Neuronal stem cell (in vitro differentiated cells): ENCODE measurements at regions not wholly inside any gene's neighbourhood (a gene's known extent, or its start where the extent isn't known, plus 50 kb on each side); places are given as distances from the start of the nearest gene placed in this dataset.

Source experiments
- DNase-seq: peaks from one replicate; pipeline ENCODE4 v3.0.0-alpha.2; 2013; ENCODE audit warnings: low spot score
- H2AFZ ChIP-seq: one replicate; pipeline ENCODE4 v1.6.1; 2013; ENCODE audit warnings: mild to moderate bottlenecking, low read length, inconsistent platforms
- H2AK5ac ChIP-seq: 2 replicates; pipeline ENCODE4 v1.6.1; 2013; ENCODE audit warnings: low read depth, mild to moderate bottlenecking, inconsistent platforms, low read length, moderate library complexity, mixed read lengths
- H2BK120ac ChIP-seq: 2 replicates; pipeline ENCODE4 v1.6.1; 2013; ENCODE audit warnings: low read depth, mild to moderate bottlenecking, inconsistent platforms, low read length, moderate library complexity, mixed read lengths
- H2BK12ac ChIP-seq: one replicate; pipeline ENCODE4 v1.6.1; 2013; ENCODE audit warnings: low read length, inconsistent platforms
- H2BK15ac ChIP-seq: 2 replicates; pipeline ENCODE4 v1.6.1; 2013; ENCODE audit warnings: mild to moderate bottlenecking, low read length, inconsistent platforms, mixed read lengths
- H2BK5ac ChIP-seq: one replicate; pipeline ENCODE4 v1.6.1; 2013; ENCODE audit warnings: inconsistent platforms, mild to moderate bottlenecking, low read length, moderate library complexity
- H3K14ac ChIP-seq: one replicate; pipeline ENCODE4 v1.6.1; 2013; ENCODE audit warnings: low read length, inconsistent platforms
- H3K18ac ChIP-seq: 2 replicates; pipeline ENCODE4 v1.6.1; 2013; ENCODE audit warnings: low read length, inconsistent platforms
- H3K23ac ChIP-seq: 2 replicates; pipeline ENCODE4 v1.6.1; 2013; ENCODE audit warnings: low read depth, mild to moderate bottlenecking, mixed read lengths, low read length, inconsistent platforms; ENCODE audit not compliant: poor library complexity
- H3K27ac ChIP-seq: replicated peaks from 3 replicates; pipeline ENCODE4 v1.5.1; 2013; ENCODE audit warnings: low read length, inconsistent platforms
- H3K27me3 ChIP-seq, 3 experiments: 2 replicates each; pipeline ENCODE4 v1.6.1; 2013; ENCODE audit warnings: low read length in 3 of 3, mild to moderate bottlenecking in 2 of 3, inconsistent platforms in 1 of 3, low read depth in 1 of 3, mixed read lengths in 1 of 3, moderate library complexity in 1 of 3; ENCODE audit not compliant: control insufficient read depth in 3 of 3, insufficient read depth in 3 of 3
- H3K36me3 ChIP-seq, 2 donors: replicated peaks in 1 of 2; 2 replicates each; pipeline ENCODE4 v1.6.1; 2013; ENCODE audit warnings: low read length in 2 of 2; ENCODE audit not compliant: control insufficient read depth in 2 of 2, insufficient read depth in 2 of 2
- H3K4ac ChIP-seq: 2 replicates; pipeline ENCODE4 v1.6.1; 2013; ENCODE audit warnings: inconsistent platforms, mild to moderate bottlenecking, low read length, moderate library complexity
- H3K4me1 ChIP-seq, 2 donors: 1 replicate in 1 of 2; 2 replicates in 1 of 2; pipeline ENCODE4 v1.6.1; 2013; ENCODE audit warnings: low read length in 2 of 2, low read depth in 1 of 2; ENCODE audit not compliant: control insufficient read depth in 2 of 2, insufficient read depth in 1 of 2
- H3K4me2 ChIP-seq: one replicate; pipeline ENCODE4 v1.6.1; 2013; ENCODE audit warnings: mild to moderate bottlenecking, low read length, inconsistent platforms; ENCODE audit not compliant: insufficient read depth, poor library complexity, severe bottlenecking
- H3K4me3 ChIP-seq, 2 donors: 2 replicates each; pipeline ENCODE4 v1.5.1; 2013; ENCODE audit warnings: low read length in 2 of 2, mild to moderate bottlenecking in 2 of 2, inconsistent platforms in 1 of 2, moderate library complexity in 1 of 2
- H3K79me1 ChIP-seq: one replicate; pipeline ENCODE4 v1.6.1; 2013; ENCODE audit warnings: low read depth, mild to moderate bottlenecking, inconsistent platforms, low read length, moderate library complexity
- H3K9ac ChIP-seq: one replicate; pipeline ENCODE4 v1.6.1; 2013; ENCODE audit warnings: mild to moderate bottlenecking, low read depth, low read length, inconsistent platforms; ENCODE audit not compliant: poor library complexity
- H3K9me3 ChIP-seq, 2 donors: replicated peaks in 1 of 2; 2 replicates each; pipeline versions ENCODE3 to v1.6.1; 2013; ENCODE audit warnings: low read length in 2 of 2, mild to moderate bottlenecking in 2 of 2, inconsistent platforms in 1 of 2, low read depth in 1 of 2, mixed read lengths in 1 of 2, moderate library complexity in 1 of 2; ENCODE audit not compliant: control insufficient read depth in 2 of 2, insufficient read depth in 1 of 2
- H4K8ac ChIP-seq: one replicate; pipeline ENCODE4 v1.6.1; 2013; ENCODE audit warnings: low read depth, mild to moderate bottlenecking, inconsistent platforms, low read length, moderate library complexity
- H4K91ac ChIP-seq: one replicate; pipeline ENCODE4 v1.6.1; 2013; ENCODE audit warnings: low read length, low read depth, mild to moderate bottlenecking, inconsistent platforms; ENCODE audit not compliant: poor library complexity
- WGBS, 2 donors: extraction: QIAGEN DNeasy Blood & Tissue Kit; methylation state at CpG; one replicate each; pipeline ENCODE4 v1.1.7; 2013; ENCODE audit warnings: missing lambda C conversion rate in 2 of 2, mixed read lengths in 1 of 2; ENCODE audit not compliant: insufficient read length in 2 of 2, insufficient replicate concordance in 1 of 2; ENCODE audit errors: extremely low coverage in 2 of 2; 5-methylcytosine and 5-hydroxymethylcytosine counted together

GRCh38 chr12:98045395-98045794, 470.0 kb upstream of the TMPO start:
- no CpG with 5 or more reads among the region's 4 CpGs for WGBS, 2 donors
- Histone ChIP-seq H3K9me3 (peaks cover 0 to 2% of the 10 kb centered on the region in 2 donors), H2BK120ac (no peak overlapping the region), H2BK12ac (no peak overlapping the region), H4K8ac (no peak overlapping the region), H2BK5ac (no peak overlapping the region), H3K23ac (no peak overlapping the region), H2BK15ac (no peak overlapping the region), H4K91ac (no peak overlapping the region), H3K18ac (no peak overlapping the region), H3K36me3 (no peaks in the 10 kb centered on the region), H3K4me2 (no peak overlapping the region), H3K4me3 (no peak overlapping the region), H3K27me3 (no peaks in the 10 kb centered on the region), H3K14ac (no peak overlapping the region), H3K79me1 (no peaks in the 10 kb centered on the region), H3K27ac (no peak overlapping the region), H3K9ac (no peak overlapping the region), H3K4me1 (no peaks in the 10 kb centered on the region), H2AK5ac (no peak overlapping the region), H3K4ac (no peak overlapping the region), H2AFZ (no peak overlapping the region)
- DNase-seq, result no peak

GRCh38 chr12:98048326-98048725, 467.1 kb upstream of the TMPO start:
- no peak for DNase-seq
- no peak overlapping the region for H2BK5ac ChIP-seq
- H3K4me1 ChIP-seq, result no peaks in the 10 kb centered on the region
- H3K27me3 ChIP-seq, result no peaks in the 10 kb centered on the region
- no peak overlapping the region for H3K9ac ChIP-seq
- no peak overlapping the region for H4K8ac ChIP-seq
- H2BK15ac ChIP-seq, result no peak overlapping the region
- H3K36me3 ChIP-seq, result no peaks in the 10 kb centered on the region
- no peaks in the 10 kb centered on the region for H3K9me3 ChIP-seq
- no peak overlapping the region for H3K4me3 ChIP-seq
- no peaks in the 10 kb centered on the region for H3K79me1 ChIP-seq
- no peak overlapping the region for H3K4me2 ChIP-seq
- H2AK5ac ChIP-seq, result no peak overlapping the region
- no peak overlapping the region for H4K91ac ChIP-seq
- peak overlapping the region; percentile 53 for H3K18ac ChIP-seq
- H3K4ac ChIP-seq, result no peak overlapping the region
- H3K27ac ChIP-seq, result no peak overlapping the region
- H3K14ac ChIP-seq, result no peak overlapping the region
- H2BK12ac ChIP-seq, result no peak overlapping the region
- no peak overlapping the region for H2AFZ ChIP-seq
- no peak overlapping the region for H3K23ac ChIP-seq
- H2BK120ac ChIP-seq, result no peak overlapping the region

GRCh38 chr12:98053202-98053601, 462.2 kb upstream of the TMPO start:
- Histone ChIP-seq H3K14ac (no peak overlapping the region), H2AFZ (no peak overlapping the region), H4K8ac (no peak overlapping the region), H3K9ac (no peak overlapping the region), H3K36me3 (no peaks in the 10 kb centered on the region), H3K9me3 (no peaks in the 10 kb centered on the region), H3K4me3 (no peak overlapping the region), H2BK120ac (no peak overlapping the region), H4K91ac (no peak overlapping the region), H2BK5ac (no peak overlapping the region), H3K4me1 (peaks cover 2 to 8% of the 10 kb centered on the region in 2 donors), H2AK5ac (no peak overlapping the region), H3K79me1 (no peaks in the 10 kb centered on the region), H2BK15ac (no peak overlapping the region), H3K4me2 (no peak overlapping the region), H3K27ac (no peak overlapping the region), H2BK12ac (no peak overlapping the region), H3K23ac (no peak overlapping the region), H3K4ac (no peak overlapping the region), H3K18ac (no peak overlapping the region), H3K27me3 (no peaks in the 10 kb centered on the region)
- no CpG with 5 or more reads among the region's 2 CpGs for WGBS, 2 donors
- DNase-seq, result no peak

GRCh38 chr12:98057701-98058100, 457.7 kb upstream of the TMPO start:
- Histone ChIP-seq H3K4ac (no peak overlapping the region), H3K4me2 (no peak overlapping the region), H3K9ac (no peak overlapping the region), H2BK5ac (no peak overlapping the region), H3K27me3 (no peaks in the 10 kb centered on the region), H2AK5ac (no peak overlapping the region), H2BK15ac (no peak overlapping the region), H3K36me3 (no peaks in the 10 kb centered on the region), H2AFZ (peak overlapping the region; percentile 14), H3K79me1 (no peaks in the 10 kb centered on the region), H3K4me1 (peaks cover 2 to 26% of the 10 kb centered on the region in 2 donors), H3K9me3 (no peaks in the 10 kb centered on the region), H3K14ac (no peak overlapping the region), H2BK120ac (no peak overlapping the region), H2BK12ac (no peak overlapping the region), H3K23ac (no peak overlapping the region), H3K4me3 (no peak overlapping the region), H4K91ac (no peak overlapping the region), H3K18ac (no peak overlapping the region), H4K8ac (no peak overlapping the region), H3K27ac (no peak overlapping the region)
- no peak for DNase-seq
- no CpG with 5 or more reads among the region's 1 CpG for WGBS, 2 donors
